ENCODE measurements at regions not wholly inside any gene's neighbourhood (a gene's known extent, or its start where the extent isn't known, plus 50 kb on each side); places are given as distances from the start of the nearest gene placed in this dataset.

DNA sequence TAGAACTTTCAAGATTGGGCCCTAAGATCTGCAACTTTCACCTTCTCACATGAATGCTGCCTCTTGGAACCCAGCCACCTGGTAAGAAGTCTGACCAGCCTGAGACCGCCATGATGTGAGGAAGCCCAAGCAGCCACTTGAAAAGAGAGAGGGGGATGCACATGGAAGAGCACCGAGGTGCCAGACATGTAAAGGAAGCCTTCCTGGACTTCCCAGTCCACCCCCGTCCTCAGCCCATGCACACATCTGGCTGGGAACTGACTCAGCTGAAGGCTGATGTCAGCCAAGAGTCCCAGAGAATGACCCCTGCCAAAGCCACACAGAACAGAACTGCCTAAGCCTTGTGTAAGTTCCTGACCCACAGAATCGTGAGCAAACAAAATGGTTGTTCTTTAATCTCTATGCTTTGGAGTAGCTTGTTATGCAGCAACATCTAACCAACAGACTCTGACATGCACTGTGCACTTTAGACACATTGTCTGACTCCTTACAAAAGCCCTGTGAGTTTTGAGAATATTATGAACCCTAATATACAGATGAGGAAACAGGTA, 86.7 kb downstream of the RMI2 start:
- TF ChIP-seq, protein P1, sequence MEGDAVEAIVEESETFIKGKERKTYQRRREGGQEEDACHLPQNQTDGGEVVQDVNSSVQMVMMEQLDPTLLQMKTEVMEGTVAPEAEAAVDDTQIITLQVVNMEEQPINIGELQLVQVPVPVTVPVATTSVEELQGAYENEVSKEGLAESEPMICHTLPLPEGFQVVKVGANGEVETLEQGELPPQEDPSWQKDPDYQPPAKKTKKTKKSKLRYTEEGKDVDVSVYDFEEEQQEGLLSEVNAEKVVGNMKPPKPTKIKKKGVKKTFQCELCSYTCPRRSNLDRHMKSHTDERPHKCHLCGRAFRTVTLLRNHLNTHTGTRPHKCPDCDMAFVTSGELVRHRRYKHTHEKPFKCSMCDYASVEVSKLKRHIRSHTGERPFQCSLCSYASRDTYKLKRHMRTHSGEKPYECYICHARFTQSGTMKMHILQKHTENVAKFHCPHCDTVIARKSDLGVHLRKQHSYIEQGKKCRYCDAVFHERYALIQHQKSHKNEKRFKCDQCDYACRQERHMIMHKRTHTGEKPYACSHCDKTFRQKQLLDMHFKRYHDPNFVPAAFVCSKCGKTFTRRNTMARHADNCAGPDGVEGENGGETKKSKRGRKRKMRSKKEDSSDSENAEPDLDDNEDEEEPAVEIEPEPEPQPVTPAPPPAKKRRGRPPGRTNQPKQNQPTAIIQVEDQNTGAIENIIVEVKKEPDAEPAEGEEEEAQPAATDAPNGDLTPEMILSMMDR (IDR thresholded peaks at IDR 0.05; ENCODE audit: extremely low read depth, low read depth, low read length) = no peak
- no peak overlapping the region for H3K4me2 ChIP-seq (ENCODE audit: insufficient read depth, low read length)
- no peaks in the 10 kb centered on the region for H3K4me1 ChIP-seq (ENCODE audit: insufficient read depth, low read length)
- H3K27me3 ChIP-seq (ENCODE audit: insufficient read depth, low read length) = peaks cover 8% of the 10 kb centered on the region
- no peak for DNase-seq (ENCODE audit: insufficient read length, low spot score, missing footprints)
- H3K4me3 ChIP-seq (ENCODE audit: insufficient read depth, low read length) = no peak overlapping the region
- H2AFZ ChIP-seq (ENCODE audit: low read length) = no peak overlapping the region
- H3K36me3 ChIP-seq (ENCODE audit: insufficient read depth, low read length) = no peaks in the 10 kb centered on the region
- H3K79me2 ChIP-seq (ENCODE audit: insufficient read depth, low read length) = no peaks in the 10 kb centered on the region
- H3K27ac ChIP-seq (ENCODE audit: low read depth, low read length) = no peak overlapping the region
- no peaks in the 10 kb centered on the region for H4K20me1 ChIP-seq (ENCODE audit: insufficient read depth, low read length)
- H3K9me3 ChIP-seq (ENCODE audit: low read depth, low read length) = no peaks in the 10 kb centered on the region

DNA sequence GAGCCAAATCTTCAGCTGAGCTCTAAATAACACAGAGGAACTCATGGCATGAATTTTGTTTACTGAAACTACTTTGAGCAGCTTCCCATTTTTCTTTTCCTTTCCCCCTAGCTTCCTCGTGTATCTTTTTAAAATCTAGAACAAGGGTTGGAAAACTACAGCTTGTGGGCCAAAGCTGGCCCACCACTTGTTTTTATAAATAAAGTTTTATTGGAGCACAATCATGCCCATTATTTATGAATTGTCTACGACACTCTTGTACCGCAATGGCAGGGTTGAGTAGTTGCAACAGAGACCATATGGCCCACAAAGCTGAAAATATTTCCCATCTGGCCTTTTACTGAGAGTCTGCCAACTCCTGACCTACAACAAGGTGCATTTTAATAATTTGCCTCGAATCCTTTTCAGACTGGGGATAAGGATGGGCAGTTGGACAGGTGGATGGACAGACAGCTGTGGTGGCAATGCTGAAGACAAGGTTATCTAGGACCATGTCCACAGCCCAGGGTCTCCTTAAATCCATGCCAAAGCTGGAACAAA, 87.7 kb downstream of the RMI2 start:
- Histone ChIP-seq H3K27me3 (ENCODE audit: insufficient read depth, low read length) (peaks cover 8% of the 10 kb centered on the region), H3K4me2 (ENCODE audit: insufficient read depth, low read length) (no peak overlapping the region), H3K9me3 (ENCODE audit: low read depth, low read length) (no peaks in the 10 kb centered on the region), H3K79me2 (ENCODE audit: insufficient read depth, low read length) (no peaks in the 10 kb centered on the region), H3K4me1 (ENCODE audit: insufficient read depth, low read length) (no peaks in the 10 kb centered on the region), H3K36me3 (ENCODE audit: insufficient read depth, low read length) (no peaks in the 10 kb centered on the region), H2AFZ (ENCODE audit: low read length) (no peak overlapping the region), H4K20me1 (ENCODE audit: insufficient read depth, low read length) (no peaks in the 10 kb centered on the region), H3K27ac (ENCODE audit: low read depth, low read length) (no peak overlapping the region), H3K4me3 (ENCODE audit: insufficient read depth, low read length) (no peak overlapping the region)
- DNase-seq (ENCODE audit: insufficient read length, low spot score, missing footprints) = no peak
- TF ChIP-seq, protein P1 (IDR thresholded peaks at IDR 0.05; ENCODE audit: extremely low read depth, low read depth, low read length) = no peak

DNA sequence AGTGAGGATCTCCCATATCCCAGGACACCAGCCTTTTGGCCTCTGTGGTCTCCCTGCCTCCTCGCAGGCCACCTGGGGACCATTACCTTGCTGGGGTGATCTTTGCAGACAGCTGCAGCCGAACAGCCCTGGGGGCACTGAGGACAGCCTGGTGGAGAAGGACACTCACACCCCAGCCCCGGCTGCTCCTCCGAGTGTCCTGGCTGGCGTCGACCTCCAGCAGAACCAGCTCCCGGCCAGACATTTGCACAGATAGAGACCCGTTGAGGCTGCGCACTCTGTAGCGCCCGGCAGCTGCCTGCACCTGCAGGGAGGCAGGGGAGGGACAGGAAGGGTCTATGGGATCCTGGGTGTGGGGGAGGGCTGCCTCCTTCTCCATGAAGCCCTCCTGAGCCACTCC, 90.3 kb downstream of the RMI2 start:
- DNase-seq (ENCODE audit: insufficient read length, low spot score, missing footprints) = no peak

DNA sequence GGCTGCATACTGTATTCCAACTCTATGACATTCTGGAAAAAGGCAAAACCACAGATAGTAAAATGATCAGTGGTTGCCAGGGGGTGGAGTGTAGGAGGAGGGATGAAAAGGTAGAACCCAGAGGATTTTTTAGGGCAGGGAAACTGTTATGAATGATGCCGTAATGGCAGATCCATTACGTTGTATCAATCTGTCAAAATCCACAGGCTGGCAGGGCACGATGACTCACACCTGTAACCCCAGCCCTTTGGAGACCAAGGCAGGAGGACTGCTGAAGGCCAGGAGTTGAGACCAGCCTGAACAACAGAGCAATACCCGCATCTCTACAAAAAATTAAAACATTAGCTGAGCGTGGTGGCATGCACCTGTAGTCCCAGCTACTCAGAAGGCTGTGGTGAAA, 91.8 kb downstream of the RMI2 start:
- Histone ChIP-seq H3K4me1 (ENCODE audit: insufficient read depth, low read length) (no peaks in the 10 kb centered on the region), H3K27me3 (ENCODE audit: insufficient read depth, low read length) (peaks cover 8% of the 10 kb centered on the region), H3K9me3 (ENCODE audit: low read depth, low read length) (peaks cover 3% of the 10 kb centered on the region), H3K27ac (ENCODE audit: low read depth, low read length) (no peak overlapping the region), H3K4me3 (ENCODE audit: insufficient read depth, low read length) (no peak overlapping the region), H3K4me2 (ENCODE audit: insufficient read depth, low read length) (no peak overlapping the region), H2AFZ (ENCODE audit: low read length) (no peak overlapping the region), H3K79me2 (ENCODE audit: insufficient read depth, low read length) (no peaks in the 10 kb centered on the region), H4K20me1 (ENCODE audit: insufficient read depth, low read length) (no peaks in the 10 kb centered on the region), H3K36me3 (ENCODE audit: insufficient read depth, low read length) (no peaks in the 10 kb centered on the region)
- DNase-seq (ENCODE audit: insufficient read length, low spot score, missing footprints) = no peak
- TF ChIP-seq, protein P1 (IDR thresholded peaks at IDR 0.05; ENCODE audit: extremely low read depth, low read depth, low read length) = no peak

More for the DNA sequence above, 90.3 kb downstream of the RMI2 start:
- peaks cover 3% of the 10 kb centered on the region for H3K9me3 ChIP-seq (ENCODE audit: low read depth, low read length)
- H3K27me3 ChIP-seq (ENCODE audit: insufficient read depth, low read length) = peaks cover 8% of the 10 kb centered on the region
- no peaks in the 10 kb centered on the region for H4K20me1 ChIP-seq (ENCODE audit: insufficient read depth, low read length)
- no peaks in the 10 kb centered on the region for H3K79me2 ChIP-seq (ENCODE audit: insufficient read depth, low read length)
- no peak overlapping the region for H3K4me3 ChIP-seq (ENCODE audit: insufficient read depth, low read length)
- no peak overlapping the region for H2AFZ ChIP-seq (ENCODE audit: low read length)
- H3K4me1 ChIP-seq (ENCODE audit: insufficient read depth, low read length) = no peaks in the 10 kb centered on the region
- no peak overlapping the region for H3K4me2 ChIP-seq (ENCODE audit: insufficient read depth, low read length)
- H3K36me3 ChIP-seq (ENCODE audit: insufficient read depth, low read length) = no peaks in the 10 kb centered on the region
- no peak overlapping the region for H3K27ac ChIP-seq (ENCODE audit: low read depth, low read length)
- TF ChIP-seq, protein P1 (IDR thresholded peaks at IDR 0.05; ENCODE audit: extremely low read depth, low read depth, low read length) = no peak
